Fibroblast of villous mesenchyme (primary cell): ENCODE measurements at regions not wholly inside any gene's neighbourhood (a gene's known extent, or its start where the extent isn't known, plus 50 kb on each side); places are given as distances from the start of the nearest gene placed in this dataset.

Source experiments
- DNase-seq: peaks from one replicate; pipeline ENCODE4 v3.0.0-alpha.2; 2010; ENCODE audit warnings: low read depth
- H3K4me3 ChIP-seq: 2 replicates; pipeline ENCODE4 v1.5.1; 2011; ENCODE audit warnings: low read depth, mild to moderate bottlenecking, low read length
- CTCF ChIP-seq: IDR thresholded peaks from 2 replicates; pipeline ENCODE4 v1.5.1; 2012; ENCODE audit warnings: low read depth, mild to moderate bottlenecking, low read length; ENCODE audit not compliant: insufficient read depth

GRCh38 chr19:29324717-29325116, 111.8 kb upstream of the UQCRFS1 start:
- TF ChIP-seq CTCF = no peak
- H3K4me3 ChIP-seq = no peak overlapping the region
- no peak for DNase-seq

DNA sequence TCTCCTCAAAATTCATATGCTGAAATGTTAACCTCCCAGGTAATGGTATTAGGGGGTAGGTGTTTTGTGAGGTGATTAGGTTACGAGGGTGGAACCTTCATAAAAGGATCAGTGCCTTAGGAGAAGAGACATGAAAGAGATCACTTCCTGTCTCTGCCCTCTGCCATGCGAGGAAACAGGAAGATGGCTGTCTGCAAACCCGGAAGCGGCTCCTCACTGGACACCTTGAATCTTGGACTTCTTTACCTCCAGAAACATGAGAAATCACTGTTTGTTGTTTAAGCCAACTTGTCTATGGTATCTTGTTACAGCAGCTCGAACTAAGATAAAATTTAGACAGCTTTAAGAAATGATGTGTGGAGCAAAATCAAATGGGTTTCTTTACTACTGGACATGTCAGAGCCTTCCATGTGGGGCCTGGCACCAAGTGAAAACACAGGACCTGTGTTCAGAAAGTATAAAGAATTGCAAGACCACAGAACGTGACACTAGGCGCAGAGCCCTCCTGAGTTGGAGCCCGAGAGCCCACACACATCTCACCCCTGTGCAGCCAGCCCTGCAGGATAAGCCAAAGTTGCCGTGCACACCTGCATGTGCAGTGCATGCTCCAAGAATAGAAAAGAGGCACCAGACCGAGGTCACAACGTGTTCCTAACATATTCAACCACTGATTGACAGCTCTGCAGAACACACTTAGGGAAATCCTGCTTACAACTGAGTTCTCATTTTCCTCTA, 112.5 kb upstream of the UQCRFS1 start:
- no peak overlapping the region for H3K4me3 ChIP-seq
- no peak for TF ChIP-seq CTCF
- DNase-seq = no peak

DNA sequence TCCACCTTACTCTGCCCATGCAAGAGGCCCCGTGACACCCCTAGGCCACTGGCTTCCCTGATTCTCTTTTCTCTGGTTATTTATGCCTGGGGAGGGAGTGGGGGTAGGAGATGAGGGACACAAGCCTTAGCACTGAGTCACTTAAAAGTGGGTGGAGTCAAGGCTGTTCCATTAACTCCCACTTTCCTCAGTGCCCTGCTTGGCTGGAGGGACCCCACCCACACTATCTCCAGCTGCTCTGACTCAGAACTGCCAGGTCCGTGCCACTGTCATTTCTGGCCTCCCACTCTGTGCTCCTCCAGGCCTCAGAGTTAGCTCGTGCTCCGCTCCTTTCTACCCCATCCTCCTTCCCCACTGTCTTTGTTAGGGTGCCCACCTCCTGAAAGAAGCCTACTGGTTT, 113.4 kb upstream of the UQCRFS1 start:
- no peak for TF ChIP-seq CTCF
- no peak overlapping the region for H3K4me3 ChIP-seq
- DNase-seq = no peak

DNA sequence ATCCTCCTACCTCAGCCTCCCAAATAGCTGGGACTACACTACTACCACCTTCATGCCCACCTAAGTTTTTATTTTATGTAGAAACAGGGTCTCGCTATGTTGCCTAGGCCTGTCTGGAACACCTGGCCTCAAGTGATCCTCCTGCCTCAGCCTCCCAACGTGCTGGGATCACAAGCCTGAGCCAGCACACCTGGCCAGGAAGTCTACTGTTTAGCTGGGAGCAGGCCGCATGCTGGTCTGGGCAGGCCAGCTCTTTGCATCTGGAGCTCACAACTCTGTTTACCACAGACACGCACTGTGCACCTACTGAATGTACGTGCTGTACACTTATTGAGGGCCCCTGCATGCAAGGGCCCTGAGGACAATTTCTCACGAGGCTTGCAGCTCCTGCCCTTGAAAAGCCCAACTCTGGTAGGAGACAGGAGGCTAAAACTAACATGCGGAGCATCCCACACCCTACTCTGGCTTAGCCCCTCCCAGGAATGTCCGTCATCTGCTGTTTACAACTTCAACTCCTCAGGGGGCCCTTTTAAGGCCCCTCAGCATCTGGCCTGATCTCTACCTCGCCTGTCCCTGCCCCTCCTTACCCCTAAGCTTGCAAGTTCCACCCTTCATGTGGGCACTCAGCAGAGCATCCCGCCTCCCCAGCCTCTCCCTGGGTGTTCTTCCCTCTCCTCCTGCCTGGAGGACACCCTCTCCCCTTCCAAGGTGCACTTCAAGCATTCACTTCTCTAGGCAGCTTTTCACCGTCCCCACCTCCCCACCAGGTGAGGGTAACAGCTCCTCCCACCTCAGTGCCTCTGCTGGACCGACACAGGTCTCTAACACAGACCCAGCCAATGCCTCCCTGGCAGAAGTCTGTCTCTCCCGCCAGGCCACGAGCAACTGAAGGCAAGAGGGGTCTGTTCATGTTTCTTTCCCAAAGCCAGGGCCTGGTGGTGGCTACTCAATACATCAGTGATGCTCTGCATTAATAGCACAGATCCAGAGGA, 114.2 kb upstream of the UQCRFS1 start:
- H3K4me3 ChIP-seq = no peak overlapping the region
- TF ChIP-seq CTCF = no peak
- no peak for DNase-seq

- no peak overlapping the region for H3K4me3 ChIP-seq
- no peak for TF ChIP-seq CTCF
- no peak for DNase-seq
Observed at GRCh38 chr19:29328586-29328985, 115.6 kb upstream of the UQCRFS1 start.

DNA sequence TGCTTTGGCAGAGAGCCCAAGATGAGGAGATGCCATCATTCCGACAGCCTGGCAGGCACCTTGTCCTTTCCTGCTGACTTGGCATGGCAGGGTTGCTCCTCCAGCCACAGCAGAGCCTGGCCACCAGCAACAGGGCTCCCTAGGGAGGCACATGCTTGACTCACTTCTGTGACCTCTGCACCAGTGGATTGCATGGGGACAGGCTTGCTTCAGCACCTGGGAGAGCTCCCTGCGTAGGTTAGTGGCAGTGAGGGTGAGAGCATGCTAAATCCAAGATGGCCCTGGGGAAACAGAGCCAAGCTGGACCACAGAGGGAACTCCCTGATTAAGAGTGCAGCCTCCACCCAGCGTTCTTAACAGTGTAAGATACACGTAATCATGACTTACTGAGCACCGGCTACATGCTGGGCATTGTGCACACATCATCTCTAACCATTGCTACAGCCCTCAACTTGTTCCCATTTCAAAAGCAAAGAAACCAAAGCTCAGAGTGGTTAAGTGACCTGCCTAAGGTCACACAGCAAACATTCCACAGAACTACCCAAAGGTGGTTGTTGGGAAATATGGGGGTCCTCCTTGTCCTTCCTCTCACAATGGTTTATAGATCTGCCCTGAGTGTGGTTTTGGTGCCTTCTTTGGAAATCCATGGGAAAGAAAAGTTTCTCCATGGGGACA, 116.6 kb upstream of the UQCRFS1 start:
- TF ChIP-seq CTCF = no peak
- H3K4me3 ChIP-seq = no peak overlapping the region
- DNase-seq = no peak
